ENCODE measurements at regions not wholly inside any gene's neighbourhood (a gene's known extent, or its start where the extent isn't known, plus 50 kb on each side); places are given as distances from the start of the nearest gene placed in this dataset.

DNA sequence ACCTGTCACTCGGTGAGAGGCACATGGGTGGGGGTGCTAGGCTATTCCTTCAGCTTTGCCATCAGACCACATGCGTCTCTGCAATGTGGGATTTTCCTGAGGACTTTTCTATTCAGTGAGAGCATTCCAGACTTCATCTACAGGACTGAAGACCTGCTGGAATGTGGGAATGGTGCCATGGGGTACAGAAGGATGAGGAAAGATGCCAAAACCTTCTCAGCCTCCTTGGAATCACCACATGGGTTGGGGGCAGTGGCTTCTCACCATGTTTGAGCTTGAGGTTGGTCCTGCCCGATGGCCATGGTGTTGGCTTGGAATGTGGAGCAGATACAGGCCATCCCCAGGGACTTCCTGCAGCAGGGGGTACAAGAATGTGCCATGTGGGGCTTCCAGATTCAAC is 80.9 kb upstream of the KLF13 start:
- no peak for DNase-seq

GRCh38 chr15:31247404-31247803 is 79.2 kb upstream of the KLF13 start:
- no peak for DNase-seq

DNA sequence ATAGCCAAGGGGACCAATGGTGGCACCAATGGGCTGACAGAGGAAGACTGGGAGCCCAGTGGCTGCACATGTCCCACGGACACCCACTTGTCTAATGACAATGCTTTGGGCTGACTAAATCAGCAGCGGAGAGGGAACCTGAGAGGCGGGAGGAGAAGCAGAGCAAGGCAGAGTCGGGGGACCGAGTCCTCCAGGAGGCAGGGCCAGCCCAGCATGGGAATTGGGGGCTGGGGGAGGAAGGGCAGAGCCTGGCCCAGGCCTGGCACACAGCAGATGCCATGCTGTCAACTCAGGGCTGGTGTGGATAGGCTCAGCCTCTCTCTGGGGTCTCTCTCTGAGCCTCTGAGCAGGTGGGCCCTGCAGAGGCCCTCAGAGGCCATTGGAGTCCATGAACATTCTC is 78.4 kb upstream of the KLF13 start:
- no peak for DNase-seq

GRCh38 chr15:31248951-31249350 is 77.7 kb upstream of the KLF13 start:
- DNase-seq: no peak

DNA sequence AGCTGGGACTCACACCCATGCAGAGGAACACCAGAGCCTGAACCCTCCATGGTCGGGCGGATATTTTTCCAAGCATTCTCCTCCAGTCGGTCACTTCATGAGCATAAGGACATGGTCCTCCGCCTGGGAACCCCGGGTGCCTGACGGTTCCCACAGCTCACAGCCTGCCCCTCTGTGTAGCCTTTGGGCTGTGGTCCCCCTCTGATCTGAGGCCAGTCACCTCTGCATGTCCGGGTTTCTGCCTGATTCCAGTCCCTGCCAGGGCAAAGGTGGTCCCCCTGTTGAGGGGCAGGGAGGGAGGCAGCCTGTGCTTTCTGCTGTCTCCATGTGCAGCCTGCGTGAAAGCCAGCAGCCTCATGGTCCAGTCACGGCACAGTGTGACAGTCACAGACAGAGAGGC is 76.6 kb upstream of the KLF13 start:
- DNase-seq: no peak

GRCh38 chr15:31251165-31251564 is 75.5 kb upstream of the KLF13 start:
- no peak for DNase-seq

GRCh38 chr15:31252171-31252785 is 74.4 kb upstream of the KLF13 start:
- DNase-seq: no peak

- DNase-seq: no peak
These were observed 72.0 kb upstream of the KLF13 start for GRCh38 chr15:31254431-31255175.

- no peak for DNase-seq
These were observed 71.5 kb upstream of the KLF13 start for GRCh38 chr15:31255176-31255510.

DNA sequence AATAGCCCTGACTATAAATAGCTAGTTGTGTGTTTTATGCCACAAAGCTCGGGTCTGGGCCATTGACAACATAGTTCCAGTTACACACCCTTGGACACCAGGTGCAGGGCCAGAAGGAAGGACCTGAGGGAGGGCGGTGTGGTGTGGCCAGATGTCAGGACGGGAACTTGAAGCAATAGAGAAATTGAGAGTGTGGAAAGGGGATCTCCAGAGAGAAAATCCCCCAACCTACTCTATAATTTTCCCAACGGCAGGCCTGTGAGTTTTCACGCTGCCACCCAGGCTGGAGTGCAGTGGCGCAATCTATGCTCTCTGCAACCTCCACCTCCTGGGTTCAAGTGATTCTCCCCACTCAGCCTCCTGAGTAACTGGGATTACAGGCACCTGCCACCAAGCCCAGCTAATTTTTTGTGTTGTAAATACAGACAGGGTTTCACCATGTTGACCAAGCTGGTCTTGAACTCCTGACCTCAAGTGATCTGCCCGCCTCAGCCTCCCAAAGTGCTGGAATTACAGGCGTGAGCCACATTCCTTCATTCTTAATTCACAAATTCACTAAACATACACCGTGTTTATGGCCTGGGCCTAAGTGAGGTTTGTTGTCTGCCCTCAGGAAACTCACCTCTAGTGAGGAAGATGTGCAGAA is 70.8 kb upstream of the KLF13 start:
- no peak for DNase-seq

DNA sequence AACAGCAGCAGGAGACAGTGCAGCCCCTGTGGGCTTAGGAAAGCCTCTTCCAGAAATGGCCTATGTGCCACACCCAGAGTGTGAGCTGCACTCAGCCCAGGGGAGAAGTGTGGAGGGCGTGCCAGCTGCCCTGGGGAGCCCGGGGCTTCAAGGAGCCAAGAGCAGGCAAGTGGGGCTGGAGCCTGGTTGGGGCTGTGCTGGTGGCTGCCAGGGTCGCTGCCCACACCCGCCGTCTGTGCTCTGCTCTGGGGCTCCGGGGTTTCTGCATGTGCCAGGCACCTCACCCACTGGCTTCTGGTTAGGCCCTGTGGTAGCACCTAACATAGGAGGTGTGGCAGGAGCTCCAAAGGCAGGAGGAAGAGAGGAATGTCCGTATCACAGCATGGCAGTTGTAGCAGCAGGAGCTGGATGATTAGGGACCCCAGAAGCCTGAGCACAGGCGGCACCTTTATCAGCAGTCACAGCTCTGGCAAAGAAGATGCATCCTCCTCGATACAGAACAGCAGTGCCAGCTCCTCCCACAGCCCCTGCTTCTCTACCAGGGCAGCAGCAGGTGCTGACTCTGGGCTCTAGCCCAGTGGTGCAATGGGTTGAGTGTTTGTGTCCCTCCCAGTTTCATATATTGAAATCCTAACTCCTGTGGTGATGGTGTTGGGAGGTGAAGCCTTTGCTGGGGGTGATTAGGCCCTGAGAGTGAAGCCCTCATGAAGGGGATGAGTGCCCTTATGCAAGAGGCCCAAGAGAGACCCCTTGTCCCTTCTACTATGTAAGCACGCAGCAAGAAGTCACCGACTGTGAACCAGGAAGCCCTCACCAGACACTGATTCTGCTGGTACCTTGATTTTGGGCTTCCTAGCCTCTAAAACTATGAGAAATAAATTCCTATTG is 70.0 kb upstream of the KLF13 start:
- DNase-seq: no peak

DNA sequence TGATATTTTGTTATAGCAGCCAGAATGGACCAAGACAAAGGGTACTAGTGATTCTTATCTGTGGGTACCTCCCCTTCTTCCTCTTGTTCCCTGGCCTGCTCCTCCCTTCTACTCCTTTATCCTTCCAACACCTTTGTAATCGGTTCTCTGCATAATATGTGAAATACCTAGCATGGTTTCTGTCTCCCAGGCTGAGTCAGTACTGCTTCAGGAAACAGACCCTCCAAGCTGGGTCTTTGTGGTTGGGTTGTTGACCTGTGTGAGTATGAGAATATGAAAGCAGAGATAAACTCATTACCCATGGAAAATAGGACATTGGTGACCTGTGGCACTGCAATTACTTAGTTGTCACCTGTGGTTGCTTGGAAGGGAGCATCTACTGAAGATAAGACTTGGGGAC is 69.3 kb upstream of the KLF13 start:
- no peak for DNase-seq

GRCh38 chr15:31258260-31258659 is 68.4 kb upstream of the KLF13 start:
- DNase-seq: no peak

DNA sequence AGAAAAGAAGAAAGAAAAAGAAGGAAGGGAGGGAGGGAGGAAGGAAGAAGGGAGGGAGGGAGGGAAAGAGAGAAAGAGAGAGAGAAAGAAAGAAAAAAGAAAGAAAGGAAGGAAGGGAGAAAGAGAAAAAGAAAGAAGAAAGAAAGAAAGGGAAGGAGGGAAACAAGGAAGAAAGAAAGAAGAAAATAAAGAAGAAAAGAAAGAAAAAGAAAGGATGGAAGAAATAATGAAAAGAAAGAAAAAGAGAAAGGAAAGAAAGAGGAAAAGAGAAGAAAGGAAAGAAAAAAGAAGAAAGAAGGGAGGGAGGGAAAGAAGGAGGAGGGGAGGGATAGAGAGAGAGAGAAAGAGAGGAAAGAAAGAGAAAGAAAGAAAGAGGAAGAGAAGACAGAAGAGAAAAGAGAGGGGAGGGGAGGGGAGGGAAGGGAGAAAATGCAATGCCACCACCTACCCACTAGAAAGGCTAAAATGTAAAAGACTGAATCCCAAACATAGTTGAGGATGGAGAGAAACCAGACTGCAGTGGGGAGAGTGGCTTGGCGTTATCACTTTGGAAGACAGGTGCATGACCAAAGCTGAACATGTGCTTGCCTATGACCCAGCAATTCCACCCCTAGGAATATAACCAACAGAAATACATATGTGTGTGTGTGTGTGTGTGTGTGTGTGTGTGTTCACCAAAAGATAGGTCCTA is 66.9 kb upstream of the KLF13 start:
- DNase-seq: no peak

DNA sequence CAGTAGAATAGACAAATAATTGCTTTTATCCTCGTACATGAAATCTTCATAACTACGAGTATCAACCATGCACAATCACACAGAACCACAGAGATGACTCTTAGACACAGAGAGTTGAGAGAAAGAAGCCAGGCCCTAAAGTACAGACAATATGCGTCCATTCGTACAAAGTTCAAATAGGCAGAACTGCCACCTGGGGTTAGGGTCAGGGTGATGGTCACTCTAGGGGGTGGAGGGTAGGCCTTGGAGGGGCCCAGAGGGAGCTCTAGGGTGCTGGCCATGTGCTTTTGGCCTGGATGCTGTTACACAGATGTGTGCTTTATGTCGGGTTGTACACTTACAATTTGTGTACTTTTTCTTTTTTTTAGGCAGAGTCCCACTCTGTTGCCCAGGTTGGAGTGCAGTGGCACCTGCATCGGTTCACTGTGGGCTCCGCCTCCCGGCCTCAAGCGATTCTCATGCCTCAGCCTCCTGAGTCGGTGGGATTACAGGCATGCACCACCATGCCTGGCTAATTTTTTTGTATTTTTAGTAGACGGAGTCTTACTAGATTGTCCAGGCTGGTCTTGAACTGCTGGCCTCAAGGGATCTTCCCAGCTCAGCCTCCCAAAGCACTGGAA is 65.9 kb upstream of the KLF13 start:
- no peak for DNase-seq

DNA sequence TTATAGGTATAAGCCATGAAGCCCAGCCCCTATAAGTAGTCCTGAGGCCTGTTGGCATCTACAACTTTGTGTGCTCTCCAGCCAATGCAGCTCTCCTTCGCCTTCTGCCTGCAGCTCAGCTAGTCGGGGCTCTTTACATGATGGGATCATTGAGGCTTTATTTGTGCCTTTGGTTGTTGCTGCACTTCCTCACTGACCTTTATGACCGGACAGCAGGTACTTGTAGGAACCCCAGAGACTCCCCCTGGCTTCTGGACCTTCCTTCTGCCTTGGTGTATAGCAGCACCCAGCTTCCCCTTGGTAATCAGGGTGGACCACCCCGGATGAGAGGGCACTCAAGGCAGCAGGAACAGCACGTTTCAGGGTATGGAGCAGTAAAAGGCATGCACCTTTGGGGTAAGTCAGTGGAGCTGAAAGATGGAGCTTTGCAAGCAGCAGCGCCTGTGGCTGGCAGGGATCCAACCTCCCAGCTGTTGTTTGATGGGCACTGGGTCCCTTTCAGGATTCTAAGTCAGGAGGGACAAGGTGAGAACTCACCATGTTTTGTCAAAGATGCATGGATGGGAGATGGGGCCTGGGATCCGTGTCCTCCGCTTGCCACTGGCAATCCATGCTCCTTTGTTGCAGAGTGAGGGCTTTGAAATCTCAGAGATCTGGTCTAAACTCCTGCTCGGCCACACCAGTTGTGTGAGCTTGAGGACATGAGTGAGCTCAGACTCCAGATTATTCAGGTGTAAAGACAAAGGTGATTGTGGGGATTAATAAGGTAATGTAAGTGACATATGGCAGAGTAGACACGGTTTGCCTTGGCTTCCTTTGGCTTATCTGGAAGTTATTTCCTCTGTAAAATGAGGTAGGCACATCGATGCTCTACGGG is 65.1 kb upstream of the KLF13 start:
- no peak for DNase-seq

GRCh38 chr15:31262143-31262530 is 64.5 kb upstream of the KLF13 start:
- DNase-seq: no peak

DNA sequence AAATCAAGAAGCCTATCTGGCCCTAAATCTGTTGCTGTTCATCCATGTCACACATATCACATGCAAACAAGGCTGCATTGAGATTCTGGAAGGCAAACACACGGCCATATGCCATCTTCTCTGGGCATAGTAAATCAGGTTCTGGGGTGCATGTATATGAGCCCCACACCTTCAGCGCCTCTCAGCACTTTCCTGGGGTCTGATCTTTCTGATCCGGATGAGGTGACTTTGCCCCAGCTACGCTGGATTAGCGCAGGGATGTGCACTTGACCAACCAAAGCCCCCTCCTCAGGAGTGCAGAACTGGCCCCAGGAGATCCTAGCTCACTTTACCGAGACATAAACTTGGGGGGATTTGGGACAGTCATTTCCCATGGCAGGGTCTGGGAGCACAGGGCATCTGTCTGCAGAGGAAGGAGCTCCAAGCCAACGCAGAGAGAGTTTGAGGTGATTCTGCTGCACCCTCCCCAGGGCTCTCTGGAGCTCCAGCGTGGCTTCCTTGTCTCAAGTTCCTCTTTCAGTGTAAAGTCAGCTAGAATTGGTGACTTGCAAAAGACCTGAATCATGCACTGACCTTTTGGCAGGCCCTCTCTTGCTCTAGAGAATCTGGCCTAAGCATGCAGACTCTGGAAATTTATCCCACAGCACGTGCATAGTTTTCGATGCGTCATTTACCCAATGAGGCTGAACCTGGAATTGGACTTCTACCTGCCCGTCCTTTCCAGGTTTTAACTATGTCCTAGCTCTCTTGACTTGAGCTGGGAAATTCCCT is 63.5 kb upstream of the KLF13 start:
- DNase-seq: no peak

- peak; percentile 78 for DNase-seq
These were observed 62.7 kb upstream of the KLF13 start for GRCh38 chr15:31263751-31264558.
